Spleen (tissue), 7 donors: ENCODE measurements at regions not wholly inside any gene's neighbourhood (a gene's known extent, or its start where the extent isn't known, plus 50 kb on each side); places are given as distances from the start of the nearest gene placed in this dataset.

Experiments
- CTCF ChIP-seq, 11 experiments: fragments of 200-600 bp in 7 of 11; fragments of 450-650 bp in 4 of 11; sonication (generic) in 4 of 11; IDR thresholded peaks in 8 of 11; conservative IDR thresholded peaks in 3 of 11; 1 replicate in 7 of 11; 2 replicates in 4 of 11; pipeline versions ENCODE4 v1.4.0 to v1.8.0; 2016 to 2021; ENCODE audit warnings: antibody characterized with exemption in 11 of 11, inconsistent platforms in 4 of 11, mild to moderate bottlenecking in 1 of 11
- POLR2A ChIP-seq, 3 donors: fragments of 450-650 bp; IDR thresholded peaks; one replicate each; pipeline ENCODE4 v1.5.1; 2017; ENCODE audit warnings: antibody characterized with exemption in 3 of 3, mild to moderate bottlenecking in 1 of 3
- POLR2AphosphoS5 ChIP-seq, 3 donors: sonication (generic); formaldehyde crosslinking; IDR thresholded peaks; one replicate each; pipeline ENCODE4 v1.5.1; 2017; ENCODE audit warnings: antibody characterized with exemption in 3 of 3
- donor health status: DM: no; HTN: no; CAD: no; lungs with moderate emphysema.
- donor health status: DM: no; HTN: no; CAD: no.
- donor health status: DM: no; HTN: no; CAD: no.

- no peak for TF ChIP-seq CTCF (IDR thresholded peaks at IDR 0.05 in 8 of 11, conservative IDR thresholded peaks at IDR 0.05 in 3 of 11)
- no peak for TF ChIP-seq POLR2A (IDR thresholded peaks at IDR 0.05)
- TF ChIP-seq POLR2AphosphoS5 (IDR thresholded peaks at IDR 0.05), result no peak
Measured at GRCh38 chr14:94975366-94975765, 182.0 kb downstream of the DICER1 start.
